BE2C (cell line): ENCODE measurements at regions not wholly inside any gene's neighbourhood (a gene's known extent, or its start where the extent isn't known, plus 50 kb on each side); places are given as distances from the start of the nearest gene placed in this dataset.

Experiments used
- DNase-seq: peaks from one replicate; pipeline ENCODE4 v3.0.0-alpha.2; 2020
- H3K27me3 ChIP-seq: fragments of 250-450 bp; sonication (Bioruptor Pico); 2 replicates; pipeline ENCODE4 v1.5.1; 2020; ENCODE audit warnings: mild to moderate bottlenecking
- H3K36me3 ChIP-seq: fragments of 250-450 bp; sonication (Bioruptor Pico); 2 replicates; pipeline ENCODE4 v1.5.1; 2020; ENCODE audit warnings: mild to moderate bottlenecking
- H3K4me1 ChIP-seq: fragments of 250-450 bp; sonication (Bioruptor Pico); 2 replicates; pipeline ENCODE4 v1.5.1; 2020
- H3K4me3 ChIP-seq: 2 replicates; pipeline ENCODE4 v1.5.1; 2011; ENCODE audit warnings: low read depth, low read length
- H3K9me3 ChIP-seq: fragments of 250-450 bp; sonication (Bioruptor Pico); 2 replicates; pipeline ENCODE4 v1.5.1; 2020
- TF ChIP-seq, protein P1 (sequence below): IDR thresholded peaks from 2 replicates; pipeline ENCODE4 v1.5.1; 2012; ENCODE audit warnings: mild to moderate bottlenecking, low read depth, low read length

DNA sequence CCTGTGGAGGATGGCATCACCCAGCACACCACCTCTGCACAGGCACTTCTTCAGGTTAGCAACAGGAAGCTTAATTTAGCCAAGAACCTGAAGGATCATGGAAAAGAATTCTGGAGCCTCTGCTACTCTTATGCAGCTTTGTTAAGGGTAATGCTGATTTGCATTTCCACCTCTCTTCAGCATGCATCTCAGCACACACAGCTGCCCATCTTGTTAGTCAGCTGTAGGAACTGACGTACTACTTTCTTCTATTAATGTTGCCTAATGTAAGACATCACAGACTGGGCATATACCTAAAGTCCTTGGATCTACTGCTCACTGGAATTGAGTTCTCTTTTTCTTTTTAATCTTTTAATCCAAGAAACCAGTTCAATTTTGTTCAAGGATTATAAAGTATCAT lies 181.0 kb downstream of the SPP2 start:
- DNase-seq = no peak
- Histone ChIP-seq H3K4me1 (no peaks in the 10 kb centered on the region), H3K36me3 (no peaks in the 10 kb centered on the region), H3K9me3 (no peaks in the 10 kb centered on the region), H3K4me3 (no peak overlapping the region), H3K27me3 (no peaks in the 10 kb centered on the region)
- TF ChIP-seq, protein P1, sequence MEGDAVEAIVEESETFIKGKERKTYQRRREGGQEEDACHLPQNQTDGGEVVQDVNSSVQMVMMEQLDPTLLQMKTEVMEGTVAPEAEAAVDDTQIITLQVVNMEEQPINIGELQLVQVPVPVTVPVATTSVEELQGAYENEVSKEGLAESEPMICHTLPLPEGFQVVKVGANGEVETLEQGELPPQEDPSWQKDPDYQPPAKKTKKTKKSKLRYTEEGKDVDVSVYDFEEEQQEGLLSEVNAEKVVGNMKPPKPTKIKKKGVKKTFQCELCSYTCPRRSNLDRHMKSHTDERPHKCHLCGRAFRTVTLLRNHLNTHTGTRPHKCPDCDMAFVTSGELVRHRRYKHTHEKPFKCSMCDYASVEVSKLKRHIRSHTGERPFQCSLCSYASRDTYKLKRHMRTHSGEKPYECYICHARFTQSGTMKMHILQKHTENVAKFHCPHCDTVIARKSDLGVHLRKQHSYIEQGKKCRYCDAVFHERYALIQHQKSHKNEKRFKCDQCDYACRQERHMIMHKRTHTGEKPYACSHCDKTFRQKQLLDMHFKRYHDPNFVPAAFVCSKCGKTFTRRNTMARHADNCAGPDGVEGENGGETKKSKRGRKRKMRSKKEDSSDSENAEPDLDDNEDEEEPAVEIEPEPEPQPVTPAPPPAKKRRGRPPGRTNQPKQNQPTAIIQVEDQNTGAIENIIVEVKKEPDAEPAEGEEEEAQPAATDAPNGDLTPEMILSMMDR = no peak

DNA sequence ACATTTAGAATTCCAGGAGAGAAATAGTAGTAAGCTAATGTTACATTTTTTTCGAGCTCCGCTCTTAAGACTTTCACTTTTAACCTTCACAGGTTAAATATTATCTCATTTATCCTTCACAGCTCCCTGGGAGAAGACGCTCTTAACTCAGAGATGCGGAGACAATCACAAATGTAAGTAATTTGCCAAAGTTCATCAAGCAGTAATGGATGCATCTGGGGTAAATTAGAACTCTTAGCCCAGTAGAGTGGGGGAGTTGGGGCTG lies 168.5 kb downstream of the SPP2 start:
- Histone ChIP-seq H3K36me3 (no peaks in the 10 kb centered on the region), H3K4me3 (no peak overlapping the region), H3K4me1 (no peaks in the 10 kb centered on the region), H3K27me3 (no peaks in the 10 kb centered on the region), H3K9me3 (no peaks in the 10 kb centered on the region)
- no peak for DNase-seq
- TF ChIP-seq, protein P1 = no peak

DNA sequence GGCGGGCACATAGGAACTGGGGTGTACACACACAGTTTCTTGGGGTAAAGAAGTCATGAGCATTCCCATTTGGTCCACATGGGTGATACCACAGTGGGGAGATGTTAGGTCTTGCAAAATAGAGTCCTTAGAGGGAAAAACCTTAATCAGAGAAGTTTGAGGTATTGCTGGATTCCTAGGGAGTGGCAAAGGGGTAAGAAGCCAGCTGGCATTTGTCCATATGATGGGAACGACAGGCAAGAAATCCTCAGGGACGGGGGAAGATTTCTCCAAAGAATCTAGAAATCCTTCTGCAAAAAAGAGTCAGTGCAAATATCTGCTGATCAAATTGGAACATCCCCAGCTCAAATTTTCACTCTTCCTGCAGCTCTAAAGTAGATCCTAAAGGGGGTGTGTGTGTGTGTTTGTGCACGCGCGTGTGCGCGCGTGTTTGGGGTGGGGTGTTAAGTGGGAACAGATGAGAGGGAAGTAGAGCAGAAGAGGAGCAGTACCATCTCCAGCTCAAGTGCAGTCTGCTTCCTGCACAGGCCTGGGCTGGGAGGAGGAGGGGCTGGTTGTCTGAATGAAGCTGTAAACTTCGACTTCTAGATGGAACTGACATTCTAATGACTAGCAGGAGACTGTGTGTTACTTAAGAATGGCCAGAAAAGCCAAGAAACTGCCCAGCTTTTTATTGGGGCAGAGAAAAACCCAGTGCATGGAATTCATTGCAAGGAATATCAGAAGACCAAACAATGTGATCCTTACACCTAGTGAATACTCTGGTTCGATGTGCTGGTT lies 168.0 kb downstream of the SPP2 start:
- Histone ChIP-seq H3K4me3 (no peak overlapping the region), H3K9me3 (no peaks in the 10 kb centered on the region), H3K27me3 (no peaks in the 10 kb centered on the region), H3K36me3 (no peaks in the 10 kb centered on the region), H3K4me1 (no peaks in the 10 kb centered on the region)
- TF ChIP-seq, protein P1 = no peak
- DNase-seq = no peak

DNA sequence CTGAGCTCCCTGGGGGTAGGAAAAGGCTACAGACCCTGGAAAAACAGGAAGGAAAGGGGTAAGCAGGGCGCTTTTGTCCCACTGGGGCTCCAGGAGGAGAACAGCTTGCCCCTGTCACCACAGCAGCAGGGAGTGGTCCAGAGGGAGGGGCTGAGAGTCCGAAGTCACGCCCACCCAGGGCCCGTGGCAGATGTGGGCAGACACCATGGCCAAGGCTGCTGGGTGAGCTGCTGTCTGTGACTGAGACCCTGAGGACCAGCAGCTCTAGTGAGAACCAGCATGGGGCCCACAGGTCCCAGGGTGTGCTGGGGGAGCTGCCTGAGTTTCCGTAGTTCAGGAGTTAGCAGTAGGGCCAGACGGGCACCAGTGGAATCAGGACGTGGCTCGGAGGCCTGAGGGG lies 162.0 kb downstream of the SPP2 start:
- TF ChIP-seq, protein P1 = no peak
- no peak overlapping the region for H3K4me3 ChIP-seq
- DNase-seq = no peak
- no peaks in the 10 kb centered on the region for H3K27me3 ChIP-seq
- no peaks in the 10 kb centered on the region for H3K36me3 ChIP-seq
- no peaks in the 10 kb centered on the region for H3K9me3 ChIP-seq
- H3K4me1 ChIP-seq = no peaks in the 10 kb centered on the region

DNA sequence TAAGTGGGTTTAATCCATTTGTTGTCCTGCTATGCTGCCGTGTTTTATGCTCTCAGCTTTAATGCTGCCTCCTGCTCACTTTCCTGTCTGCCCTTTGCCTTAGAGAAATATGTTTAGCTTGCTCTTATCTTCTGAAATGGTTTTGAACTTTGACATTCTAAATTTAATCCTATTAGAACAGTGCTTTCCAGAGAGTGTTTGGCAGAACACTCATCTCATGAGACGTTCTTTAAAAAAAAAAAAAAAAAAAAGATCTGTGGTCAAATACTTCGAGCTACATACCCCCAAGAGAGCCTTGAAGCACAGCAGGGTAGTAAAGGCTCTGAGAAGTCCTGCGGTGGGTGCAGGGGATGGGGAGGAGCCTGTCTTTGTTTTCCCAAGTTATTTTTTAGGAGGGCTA lies 161.3 kb downstream of the SPP2 start:
- Histone ChIP-seq H3K9me3 (no peaks in the 10 kb centered on the region), H3K36me3 (no peaks in the 10 kb centered on the region), H3K4me3 (no peak overlapping the region), H3K4me1 (no peaks in the 10 kb centered on the region), H3K27me3 (no peaks in the 10 kb centered on the region)
- TF ChIP-seq, protein P1 = no peak
- DNase-seq = no peak

DNA sequence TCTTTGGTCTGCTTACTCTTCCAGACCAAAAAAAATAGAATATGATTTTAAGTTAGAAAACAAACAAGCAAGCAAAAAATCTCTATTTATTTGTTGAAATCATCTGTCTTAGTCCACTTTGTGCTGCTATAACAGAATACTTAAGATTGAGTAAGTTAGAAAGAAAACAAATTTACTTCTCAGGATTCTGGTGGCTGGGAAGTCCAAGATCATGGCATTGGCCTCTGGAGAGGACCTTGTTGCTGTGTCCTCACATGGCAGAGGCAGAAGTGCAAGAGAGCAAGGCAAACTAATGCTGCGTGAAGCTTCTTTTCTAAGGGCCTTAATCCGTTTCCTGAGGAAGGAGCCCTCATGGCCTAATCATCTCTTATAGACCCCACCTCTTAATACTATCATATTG lies 156.2 kb downstream of the SPP2 start:
- Histone ChIP-seq H3K9me3 (no peaks in the 10 kb centered on the region), H3K4me1 (no peaks in the 10 kb centered on the region), H3K4me3 (no peak overlapping the region), H3K36me3 (no peaks in the 10 kb centered on the region), H3K27me3 (no peaks in the 10 kb centered on the region)
- DNase-seq = no peak
- TF ChIP-seq, protein P1 = no peak
